ENCODE measurements at regions not wholly inside any gene's neighbourhood (a gene's known extent, or its start where the extent isn't known, plus 50 kb on each side); places are given as distances from the start of the nearest gene placed in this dataset.

- TF ChIP-seq CTCF (IDR thresholded peaks at IDR 0.05; ENCODE audit: borderline replicate concordance, extremely low read depth, low read length, poor library complexity, severe bottlenecking) = no peak
- no peak for TF ChIP-seq EZH2 (IDR thresholded peaks at IDR 0.05; ENCODE audit: borderline replicate concordance, low read depth, low read length, severe bottlenecking)
These were observed 755.0 kb downstream of the TBL1XR1 start for GRCh38 chr3:176442326-176442725.
